H1 (cell line): ENCODE measurements at regions not wholly inside any gene's neighbourhood (a gene's known extent, or its start where the extent isn't known, plus 50 kb on each side); places are given as distances from the start of the nearest gene placed in this dataset.

ENCODE experiments used
- CTCF ChIA-PET: fragments of 300-600 bp; sonication (Branson Sonifier 250); formaldehyde crosslinking; loops from one replicate; lab custom pipeline; 2021; ENCODE audit not compliant: partially characterized antibody; lab: Charles Lee
- POLR2A ChIA-PET: fragments of 300-600 bp; sonication (Branson Sonifier 250); formaldehyde crosslinking; loops from one replicate; lab custom pipeline; 2021; ENCODE audit warnings: inconsistent platforms; ENCODE audit not compliant: partially characterized antibody; lab: Charles Lee
- DNase-seq, 2 experiments: peaks; one replicate each; pipeline versions ENCODE4 v3.0.0 to v3.0.0-alpha.2; 2010 to 2022; ENCODE audit warnings: low spot score in 2 of 2, low read depth in 1 of 2, mixed read lengths in 1 of 2
- FAIRE-seq: peaks from 2 replicates; lab custom pipeline; 2011; peaks lifted over from hg19 to GRCh38; lab: Jason Lieb, UNC
- H2AFZ ChIP-seq: 2 replicates; pipeline ENCODE4 v1.8.1; 2012; ENCODE audit warnings: low read length, inconsistent platforms
- H2AK5ac ChIP-seq: 2 replicates; pipeline ENCODE4 v1.6.1; 2013; ENCODE audit warnings: low read depth, low read length
- H2BK120ac ChIP-seq: replicated peaks from 2 replicates; pipeline ENCODE3; 2013; ENCODE audit warnings: low read depth, low read length, inconsistent platforms
- H2BK12ac ChIP-seq: 2 replicates; pipeline ENCODE4 v1.6.1; 2013; ENCODE audit warnings: low read depth, low read length
- H2BK15ac ChIP-seq: 2 replicates; pipeline ENCODE4 v1.6.1; 2013; ENCODE audit warnings: low read length
- H2BK20ac ChIP-seq: 2 replicates; pipeline ENCODE4 v1.6.1; 2013; ENCODE audit warnings: low read length
- H2BK5ac ChIP-seq: 2 replicates; pipeline ENCODE4 v1.6.1; 2013; ENCODE audit warnings: low read depth, low read length
- H3K14ac ChIP-seq: 2 replicates; pipeline ENCODE4 v1.6.1; 2013; ENCODE audit warnings: inconsistent platforms; ENCODE audit not compliant: insufficient read length
- H3K18ac ChIP-seq: 2 replicates; pipeline ENCODE4 v1.6.1; 2013; ENCODE audit warnings: low read length; ENCODE audit errors: extremely low read depth
- H3K23ac ChIP-seq: 2 replicates; pipeline ENCODE4 v1.6.1; 2013; ENCODE audit warnings: inconsistent platforms; ENCODE audit not compliant: insufficient read length
- H3K23me2 ChIP-seq: 2 replicates; pipeline ENCODE4 v1.6.1; 2013; ENCODE audit warnings: low read depth, low read length
- H3K27ac ChIP-seq: 2 replicates; pipeline ENCODE4 v1.6.1; 2011; ENCODE audit warnings: low read depth, low read length, inconsistent platforms
- H3K27me3 ChIP-seq, 4 experiments: replicated peaks in 1 of 4; 1 replicate in 1 of 4; 2 replicates in 3 of 4; pipeline versions ENCODE4 v1.6.1 to v1.8.1; 2011 to 2013; ENCODE audit warnings: low read length in 3 of 4, mild to moderate bottlenecking in 3 of 4, inconsistent platforms in 2 of 4, mixed read lengths in 2 of 4, moderate library complexity in 1 of 4; ENCODE audit not compliant: control insufficient read depth in 3 of 4, insufficient read depth in 3 of 4; ENCODE audit errors: extremely low read depth in 1 of 4
- H3K36me3 ChIP-seq, 4 experiments: 2 replicates each; pipeline versions ENCODE4 v1.6.1 to v1.8.1; 2011 to 2013; ENCODE audit warnings: mild to moderate bottlenecking in 4 of 4, low read length in 3 of 4, moderate library complexity in 2 of 4, control low read depth in 1 of 4, inconsistent platforms in 1 of 4; ENCODE audit not compliant: insufficient read depth in 4 of 4, control insufficient read depth in 2 of 4
- H3K4ac ChIP-seq: replicated peaks from 2 replicates; pipeline ENCODE3; 2013; ENCODE audit warnings: low read length, low read depth, mixed read lengths, inconsistent platforms; ENCODE audit not compliant: insufficient read length
- H3K4me1 ChIP-seq, 4 experiments: replicated peaks in 1 of 4; 1 replicate in 1 of 4; 2 replicates in 3 of 4; pipeline versions ENCODE4 v1.6.1 to v1.8.1; 2011 to 2013; ENCODE audit warnings: low read length in 3 of 4, inconsistent platforms in 2 of 4, mixed read lengths in 1 of 4; ENCODE audit not compliant: insufficient read depth in 4 of 4, control insufficient read depth in 3 of 4
- H3K4me2 ChIP-seq, 2 experiments: 2 replicates each; pipeline versions ENCODE4 v1.6.1 to v1.8.1; 2011 to 2013; ENCODE audit warnings: low read depth in 2 of 2, low read length in 2 of 2, control low read depth in 1 of 2, inconsistent platforms in 1 of 2, mild to moderate bottlenecking in 1 of 2; ENCODE audit not compliant: insufficient read depth in 1 of 2
- H3K4me3 ChIP-seq, 4 experiments: fragments of 200-600, 300-600 bp in 1 of 4; sonication (generic), shearing (Covaris generic), sonication (Bioruptor Twin) in 1 of 4; 2 replicates each; pipeline versions ENCODE4 v1.5.1 to v1.8.1; 2011 to 2016; ENCODE audit warnings: low read length in 4 of 4, low read depth in 3 of 4, control low read depth in 2 of 4, inconsistent platforms in 2 of 4, mild to moderate bottlenecking in 2 of 4, mixed read lengths in 1 of 4, moderate library complexity in 1 of 4; ENCODE audit not compliant: insufficient read depth in 2 of 4; ENCODE audit errors: extremely low read depth in 1 of 4
- H3K56ac ChIP-seq: replicated peaks from 2 replicates; pipeline ENCODE3; 2013; ENCODE audit warnings: low read depth, mild to moderate bottlenecking, mixed read lengths, low read length, inconsistent platforms; ENCODE audit not compliant: insufficient read length
- H3K79me1 ChIP-seq: 2 replicates; pipeline ENCODE4 v1.6.1; 2013; ENCODE audit warnings: low read depth, low read length, control low read depth
- H3K79me2 ChIP-seq, 2 experiments: 2 replicates each; pipeline versions ENCODE4 v1.6.1 to v1.8.1; 2012 to 2013; ENCODE audit warnings: low read length in 2 of 2, mild to moderate bottlenecking in 2 of 2, inconsistent platforms in 1 of 2; ENCODE audit not compliant: insufficient read depth in 2 of 2, control insufficient read depth in 1 of 2
- H3K9ac ChIP-seq, 4 experiments: replicated peaks in 1 of 4; 1 replicate in 1 of 4; 2 replicates in 3 of 4; pipeline versions ENCODE4 v1.6.1 to v1.8.1; 2011 to 2013; ENCODE audit warnings: low read depth in 3 of 4, low read length in 3 of 4, control low read depth in 2 of 4, mild to moderate bottlenecking in 2 of 4, moderate library complexity in 2 of 4, inconsistent platforms in 1 of 4; ENCODE audit errors: extremely low read depth in 1 of 4
- H3K9me3 ChIP-seq, 2 experiments: 2 replicates each; pipeline versions ENCODE4 v1.6.1 to v1.8.1; 2012 to 2013; ENCODE audit warnings: mild to moderate bottlenecking in 2 of 2, moderate library complexity in 2 of 2, control low read depth in 1 of 2, inconsistent platforms in 1 of 2, low read depth in 1 of 2, low read length in 1 of 2, mixed read lengths in 1 of 2; ENCODE audit not compliant: insufficient read depth in 2 of 2
- H4K20me1 ChIP-seq, 2 experiments: replicated peaks in 1 of 2; 2 replicates each; pipeline versions ENCODE3 to v1.8.1; 2011 to 2013; ENCODE audit warnings: inconsistent platforms in 2 of 2, low read length in 2 of 2, mild to moderate bottlenecking in 1 of 2; ENCODE audit not compliant: insufficient read depth in 2 of 2, control insufficient read depth in 1 of 2
- H4K5ac ChIP-seq: 2 replicates; pipeline ENCODE4 v1.6.1; 2013; ENCODE audit warnings: low read length, low read depth, mixed read lengths, inconsistent platforms; ENCODE audit not compliant: insufficient read length
- H4K8ac ChIP-seq: 2 replicates; pipeline ENCODE4 v1.8.0; 2013; ENCODE audit warnings: mild to moderate bottlenecking, moderate library complexity, low read length, inconsistent platforms; ENCODE audit not compliant: insufficient read depth; ENCODE audit errors: extremely low read depth
- H4K91ac ChIP-seq: replicated peaks from 2 replicates; pipeline ENCODE3; 2013; ENCODE audit warnings: low read length, mixed read lengths, inconsistent platforms; ENCODE audit not compliant: insufficient read length
- BCL11A ChIP-seq, 2 experiments: IDR thresholded peaks; one replicate each; pipeline ENCODE4 v1.6.1; 2011; ENCODE audit warnings: low read depth in 2 of 2, low read length in 2 of 2, mild to moderate bottlenecking in 2 of 2
- BRCA1 ChIP-seq: IDR thresholded peaks from 2 replicates; pipeline ENCODE4 v1.6.1; 2012; ENCODE audit warnings: low read depth, low read length, improper control_type of control experiment
- CTCF ChIP-seq, 3 experiments: IDR thresholded peaks; 1 replicate in 2 of 3; 2 replicates in 1 of 3; pipeline versions ENCODE4 v1.5.1 to v1.6.1; 2011; ENCODE audit warnings: low read length in 3 of 3, mild to moderate bottlenecking in 3 of 3, inconsistent platforms in 2 of 3, low read depth in 1 of 3, moderate library complexity in 1 of 3; ENCODE audit not compliant: insufficient read depth in 1 of 3; ENCODE audit errors: control extremely low read depth in 1 of 3
- WGBS, 2 experiments: shearing (Covaris generic) in 1 of 2; methylation state at CpG; one replicate each; pipeline versions ENCODE4 v1.1.6 to v1.1.7; 2013 to 2015; ENCODE audit warnings: low lambda C conversion rate in 2 of 2, mixed read lengths in 2 of 2, inconsistent platforms in 1 of 2, low coverage in 1 of 2, missing lambda C conversion rate in 1 of 2; ENCODE audit not compliant: insufficient replicate concordance in 2 of 2, insufficient coverage in 1 of 2, insufficient read length in 1 of 2; ENCODE audit errors: extremely low coverage in 1 of 2, missing lambda C conversion rate in 1 of 2; 5-methylcytosine and 5-hydroxymethylcytosine counted together

GRCh38 chr16:85286951-85287814 is 174.9 kb upstream of the CIBAR2 start:
- Histone ChIP-seq H3K79me2 (no peaks in the 10 kb centered on the region), H2AK5ac (no peak overlapping the region), H4K20me1 (peaks cover 6 to 16% of the 10 kb centered on the region in 2 experiments), H4K5ac (no peak overlapping the region), H3K23ac (no peak overlapping the region), H2BK120ac (no peak overlapping the region), H3K18ac (no peak overlapping the region), H3K14ac (no peak overlapping the region), H3K4me1 (peaks cover 0 to 12% (median 2%) of the 10 kb centered on the region in 4 experiments; a peak in 5 of 7 replicates), H4K8ac (no peak overlapping the region), H2AFZ (no peak overlapping the region), H2BK5ac (no peak overlapping the region), H2BK12ac (peak overlapping the region; percentile 17; the same call in 1 of the 2 replicates), H3K56ac (no peak overlapping the region), H2BK20ac (no peak overlapping the region), H3K36me3 (no peaks in the 10 kb centered on the region), H3K79me1 (no peaks in the 10 kb centered on the region; the same call in 1 of the 2 replicates), H4K91ac (no peak overlapping the region), H3K4me2 (no peak overlapping the region), H2BK15ac (no peak overlapping the region), H3K27me3 (no peaks in the 10 kb centered on the region), H3K27ac (no peak overlapping the region), H3K4ac (no peak overlapping the region), H3K4me3 (no peak overlapping the region), H3K9me3 (no peaks in the 10 kb centered on the region), H3K9ac (no peak overlapping the region), H3K23me2 (0 out of 2 replicates have a peak, but pooled peaks cover 1% of the 10 kb centered on the region)
- TF ChIP-seq CTCF (IDR thresholded peaks at IDR 0.05; ENCODE audit: control extremely low read depth in 1 of 3, insufficient read depth in 1 of 3, low read depth in 1 of 3, low read length in 3 of 3), result peak in 1 of 3 experiments; percentile 3; a peak in 1 of 4 replicates
- TF ChIP-seq BRCA1, result no peak
- TF ChIP-seq BCL11A (IDR thresholded peaks at IDR 0.05; ENCODE audit: low read depth in 2 of 2, low read length in 2 of 2), result no peak
- WGBS, 2 experiments, result 88% methylated on average over 27 of the region's 34 CpGs; no CpG with 5 or more reads in 1 of the 2 experiments
- ChIA-PET CTCF (interaction anchor here (1.1 to 15.8 kb wide), 5 partner anchors 9 to 142 kb away, joined by 3 to 165 read pairs (median 3); no protein-coding TSS in a partner anchor), POLR2A (interaction anchor here (0.7 to 1.4 kb wide), 2 partner anchors 10 to 116 kb away, joined by 3 to 5 read pairs; no protein-coding TSS in a partner anchor)
- DNase-seq (no peak), FAIRE-seq (no peak)
